HUES6 (cell line): ENCODE measurements at regions not wholly inside any gene's neighbourhood (a gene's known extent, or its start where the extent isn't known, plus 50 kb on each side); places are given as distances from the start of the nearest gene placed in this dataset.
"Not testable (repeated sequence)": the region's sequence is repeated elsewhere in the genome, so short reads cannot be mapped to it uniquely, and the experiment has no call there.

Experiments
- H3K27ac ChIP-seq: 2 replicates; pipeline ENCODE4 v1.7.0; 2013; ENCODE audit warnings: low read depth, mild to moderate bottlenecking, low read length, inconsistent platforms
- H3K27me3 ChIP-seq: 2 replicates; pipeline ENCODE4 v1.6.1; 2013; ENCODE audit warnings: low read length; ENCODE audit not compliant: control insufficient read depth, insufficient read depth
- H3K36me3 ChIP-seq: 2 replicates; pipeline ENCODE4 v1.6.1; 2013; ENCODE audit warnings: low read length; ENCODE audit not compliant: control insufficient read depth, insufficient read depth
- H3K4me1 ChIP-seq: 2 replicates; pipeline ENCODE4 v1.6.1; 2013; ENCODE audit warnings: low read length; ENCODE audit not compliant: control insufficient read depth, insufficient read depth
- H3K4me3 ChIP-seq: 2 replicates; pipeline ENCODE4 v1.5.1; 2013; ENCODE audit warnings: low read depth, low read length
- H3K9ac ChIP-seq: one replicate; pipeline ENCODE4 v1.6.1; 2013; ENCODE audit warnings: mild to moderate bottlenecking, low read length
- H3K9me3 ChIP-seq: 2 replicates; pipeline ENCODE4 v1.6.1; 2013; ENCODE audit warnings: low read depth, low read length; ENCODE audit not compliant: control insufficient read depth, insufficient read depth

- H3K4me3 ChIP-seq, H3K36me3 ChIP-seq, H3K9ac ChIP-seq, H3K4me1 ChIP-seq, H3K9me3 ChIP-seq, H3K27ac ChIP-seq, H3K27me3 ChIP-seq: not testable (repeated sequence)
Observed at GRCh38 chr16:5159537-5159936, 61.9 kb upstream of the EEF2KMT start.

GRCh38 chr16:5158494-5158893 is 60.9 kb upstream of the EEF2KMT start:
- Histone ChIP-seq H3K4me1 (no peaks in the 10 kb centered on the region), H3K9ac (no peak overlapping the region), H3K27me3 (no peaks in the 10 kb centered on the region), H3K27ac (no peak overlapping the region), H3K4me3 (no peak overlapping the region), H3K36me3 (no peaks in the 10 kb centered on the region), H3K9me3 (peaks cover 2% of the 10 kb centered on the region)

GRCh38 chr16:5156486-5156885 is 58.9 kb upstream of the EEF2KMT start:
- not testable (repeated sequence) for H3K27me3 ChIP-seq, H3K4me1 ChIP-seq, H3K27ac ChIP-seq, H3K4me3 ChIP-seq, H3K9ac ChIP-seq, H3K36me3 ChIP-seq, H3K9me3 ChIP-seq

- H3K4me3 ChIP-seq, H3K27ac ChIP-seq: not testable (repeated sequence)
Observed at GRCh38 chr16:5154006-5154405, 56.4 kb upstream of the EEF2KMT start.

GRCh38 chr16:5151409-5151808 is 53.8 kb upstream of the EEF2KMT start:
- not testable (repeated sequence) for H3K36me3 ChIP-seq, H3K9me3 ChIP-seq, H3K9ac ChIP-seq, H3K27me3 ChIP-seq, H3K4me3 ChIP-seq, H3K4me1 ChIP-seq, H3K27ac ChIP-seq

More at GRCh38 chr16:5154006-5154405, 56.4 kb upstream of the EEF2KMT start:
- H3K9ac ChIP-seq, H3K36me3 ChIP-seq, H3K27me3 ChIP-seq, H3K9me3 ChIP-seq, H3K4me1 ChIP-seq: not testable (repeated sequence)
